Endothelial cell (in vitro differentiated cells): ENCODE measurements at regions not wholly inside any gene's neighbourhood (a gene's known extent, or its start where the extent isn't known, plus 50 kb on each side); places are given as distances from the start of the nearest gene placed in this dataset.

Experiments
- DNase-seq: peaks from one replicate; pipeline ENCODE4 v3.0.0; 2021; ENCODE audit warnings: low spot score
- H3K27ac Mint-ChIP-seq: one replicate; pipeline ENCODE4 v1.8.0; 2021; ENCODE audit warnings: mixed read lengths, inconsistent platforms; ENCODE audit not compliant: unreplicated experiment
- H3K27me3 Mint-ChIP-seq: one replicate; pipeline ENCODE4 v1.8.0; 2021; ENCODE audit warnings: mild to moderate bottlenecking, moderate library complexity, mixed read lengths, inconsistent platforms; ENCODE audit not compliant: unreplicated experiment
- H3K36me3 Mint-ChIP-seq: one replicate; pipeline ENCODE4 v1.8.0; 2021; ENCODE audit warnings: mild to moderate bottlenecking, low read depth, mixed read lengths, inconsistent platforms; ENCODE audit not compliant: unreplicated experiment
- H3K4me1 Mint-ChIP-seq: one replicate; pipeline ENCODE4 v1.8.0; 2021; ENCODE audit warnings: mild to moderate bottlenecking, mixed read lengths, inconsistent platforms; ENCODE audit not compliant: unreplicated experiment
- H3K4me3 Mint-ChIP-seq: one replicate; pipeline ENCODE4 v1.8.0; 2021; ENCODE audit warnings: mild to moderate bottlenecking, mixed read lengths, inconsistent platforms; ENCODE audit not compliant: unreplicated experiment
- H3K9me3 Mint-ChIP-seq: one replicate; pipeline ENCODE4 v1.8.0; 2021; ENCODE audit warnings: mixed read lengths, inconsistent platforms; ENCODE audit not compliant: unreplicated experiment
- TF ChIP-seq, protein P1 (sequence below): fragments of 200-600 bp; sonication (generic); IDR thresholded peaks from one replicate; pipeline ENCODE4 v1.5.0; 2021; ENCODE audit warnings: antibody characterized with exemption; ENCODE audit not compliant: unreplicated experiment

DNA sequence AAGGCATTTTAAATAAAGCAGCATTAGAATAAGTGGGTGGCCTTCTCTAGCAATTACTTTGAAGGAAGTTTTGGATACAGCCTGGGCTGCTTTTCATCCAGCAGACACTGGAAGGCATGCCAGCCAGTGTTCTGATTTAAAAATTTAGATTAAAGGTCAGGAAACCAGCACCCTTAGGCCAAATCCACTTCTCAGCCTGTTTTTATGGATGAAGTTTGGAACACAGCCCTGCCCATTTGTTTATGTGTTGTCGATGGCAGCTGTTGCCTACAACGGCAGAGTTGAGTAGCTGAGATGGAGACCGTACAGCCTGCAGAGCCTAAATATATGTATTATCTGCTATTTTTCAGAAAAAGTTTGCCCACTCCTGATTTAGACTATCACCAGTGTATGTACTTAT, 313.6 kb upstream of the ACVR2A start:
- Mint-ChIP-seq H3K9me3 (no peaks in the 10 kb centered on the region), H3K36me3 (no peaks in the 10 kb centered on the region), H3K4me3 (no peak overlapping the region), H3K27ac (no peak overlapping the region), H3K27me3 (peaks cover 1% of the 10 kb centered on the region), H3K4me1 (no peaks in the 10 kb centered on the region)
- no peak for DNase-seq
- TF ChIP-seq, protein P1, sequence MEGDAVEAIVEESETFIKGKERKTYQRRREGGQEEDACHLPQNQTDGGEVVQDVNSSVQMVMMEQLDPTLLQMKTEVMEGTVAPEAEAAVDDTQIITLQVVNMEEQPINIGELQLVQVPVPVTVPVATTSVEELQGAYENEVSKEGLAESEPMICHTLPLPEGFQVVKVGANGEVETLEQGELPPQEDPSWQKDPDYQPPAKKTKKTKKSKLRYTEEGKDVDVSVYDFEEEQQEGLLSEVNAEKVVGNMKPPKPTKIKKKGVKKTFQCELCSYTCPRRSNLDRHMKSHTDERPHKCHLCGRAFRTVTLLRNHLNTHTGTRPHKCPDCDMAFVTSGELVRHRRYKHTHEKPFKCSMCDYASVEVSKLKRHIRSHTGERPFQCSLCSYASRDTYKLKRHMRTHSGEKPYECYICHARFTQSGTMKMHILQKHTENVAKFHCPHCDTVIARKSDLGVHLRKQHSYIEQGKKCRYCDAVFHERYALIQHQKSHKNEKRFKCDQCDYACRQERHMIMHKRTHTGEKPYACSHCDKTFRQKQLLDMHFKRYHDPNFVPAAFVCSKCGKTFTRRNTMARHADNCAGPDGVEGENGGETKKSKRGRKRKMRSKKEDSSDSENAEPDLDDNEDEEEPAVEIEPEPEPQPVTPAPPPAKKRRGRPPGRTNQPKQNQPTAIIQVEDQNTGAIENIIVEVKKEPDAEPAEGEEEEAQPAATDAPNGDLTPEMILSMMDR, result no peak

- TF ChIP-seq, protein P1, result no peak
- DNase-seq, result no peak
- H3K27me3 Mint-ChIP-seq, result peaks cover 1% of the 10 kb centered on the region
- no peak overlapping the region for H3K27ac Mint-ChIP-seq
- no peak overlapping the region for H3K4me3 Mint-ChIP-seq
- H3K4me1 Mint-ChIP-seq, result peaks cover 4% of the 10 kb centered on the region
- no peaks in the 10 kb centered on the region for H3K9me3 Mint-ChIP-seq
- no peaks in the 10 kb centered on the region for H3K36me3 Mint-ChIP-seq
These were observed 314.8 kb upstream of the ACVR2A start for GRCh38 chr2:147530033-147530432.

GRCh38 chr2:147525819-147526489, 318.9 kb upstream of the ACVR2A start:
- Mint-ChIP-seq H3K9me3 (no peaks in the 10 kb centered on the region), H3K27me3 (peaks cover 1% of the 10 kb centered on the region), H3K36me3 (no peaks in the 10 kb centered on the region), H3K27ac (no peak overlapping the region), H3K4me1 (peaks cover 7% of the 10 kb centered on the region), H3K4me3 (no peak overlapping the region)
- TF ChIP-seq, protein P1, result no peak
- no peak for DNase-seq

DNA sequence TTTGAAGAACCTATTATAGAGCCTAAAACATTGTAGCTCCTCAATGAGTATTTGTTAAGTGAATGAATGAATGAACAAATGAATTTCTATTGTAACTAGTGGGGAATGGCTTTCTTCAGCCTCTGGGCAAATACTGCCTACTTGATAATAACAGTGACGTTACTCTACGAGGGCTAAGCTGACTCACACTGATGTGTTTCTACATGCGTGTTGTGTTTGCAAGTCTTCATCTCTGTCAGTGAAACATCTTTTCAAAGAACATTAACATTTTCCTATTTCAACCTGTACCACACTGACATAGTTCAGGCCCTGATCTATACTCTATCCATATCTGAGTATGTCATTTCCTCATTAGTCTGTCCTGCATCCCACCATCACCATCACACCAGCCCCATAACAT, 319.9 kb upstream of the ACVR2A start:
- no peak for DNase-seq
- Mint-ChIP-seq H3K4me1 (peaks cover 7% of the 10 kb centered on the region), H3K9me3 (no peaks in the 10 kb centered on the region), H3K4me3 (no peak overlapping the region), H3K27ac (no peak overlapping the region), H3K27me3 (peaks cover 1% of the 10 kb centered on the region), H3K36me3 (no peaks in the 10 kb centered on the region)
- TF ChIP-seq, protein P1, result no peak

DNA sequence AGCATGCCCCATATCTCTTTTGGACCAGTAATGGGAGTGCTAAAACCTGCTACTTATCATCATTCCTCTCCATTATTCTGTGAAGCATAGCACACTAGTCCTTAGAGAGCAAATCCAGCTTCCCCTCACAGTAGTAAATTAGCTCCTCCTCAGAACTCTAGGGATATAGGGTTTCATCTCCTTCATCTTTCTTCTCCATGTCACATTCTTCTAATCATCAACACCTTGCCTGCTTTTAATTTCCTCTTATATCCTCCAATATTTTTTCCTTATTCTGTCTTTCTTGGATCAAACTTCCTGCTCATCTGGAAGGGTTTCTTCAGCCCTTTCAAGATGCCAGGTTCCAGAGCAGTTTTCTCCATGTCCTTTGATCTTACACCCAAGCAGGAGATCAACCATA, 321.4 kb upstream of the ACVR2A start:
- no peak overlapping the region for H3K4me3 Mint-ChIP-seq
- peaks cover 1% of the 10 kb centered on the region for H3K27me3 Mint-ChIP-seq
- no peak overlapping the region for H3K27ac Mint-ChIP-seq
- DNase-seq, result no peak
- no peaks in the 10 kb centered on the region for H3K9me3 Mint-ChIP-seq
- H3K36me3 Mint-ChIP-seq, result no peaks in the 10 kb centered on the region
- peaks cover 7% of the 10 kb centered on the region for H3K4me1 Mint-ChIP-seq
- TF ChIP-seq, protein P1, result no peak
